Neural progenitor cell (in vitro differentiated cells): ENCODE measurements at regions not wholly inside any gene's neighbourhood (a gene's known extent, or its start where the extent isn't known, plus 50 kb on each side); places are given as distances from the start of the nearest gene placed in this dataset.

ENCODE experiments used
- CTCF ChIP-seq: fragments of 200-600 bp; sonication (generic); IDR thresholded peaks from 2 replicates; pipeline ENCODE4 v1.5.1; 2017; ENCODE audit warnings: antibody characterized with exemption, mild to moderate bottlenecking
- EZH2 ChIP-seq: fragments of 200-600 bp; sonication (generic); IDR thresholded peaks from 2 replicates; pipeline ENCODE4 v1.6.1; 2017; ENCODE audit warnings: antibody characterized with exemption, mild to moderate bottlenecking, moderate library complexity

- TF ChIP-seq CTCF (no peak), EZH2 (no peak)
Measured at GRCh38 chr20:40307997-40308396, 381.0 kb downstream of the MAFB start.
